ENCODE measurements at regions not wholly inside any gene's neighbourhood (a gene's known extent, or its start where the extent isn't known, plus 50 kb on each side); places are given as distances from the start of the nearest gene placed in this dataset.
"Not testable (repeated sequence)": the region's sequence is repeated elsewhere in the genome, so short reads cannot be mapped to it uniquely, and the experiment has no call there.

DNA sequence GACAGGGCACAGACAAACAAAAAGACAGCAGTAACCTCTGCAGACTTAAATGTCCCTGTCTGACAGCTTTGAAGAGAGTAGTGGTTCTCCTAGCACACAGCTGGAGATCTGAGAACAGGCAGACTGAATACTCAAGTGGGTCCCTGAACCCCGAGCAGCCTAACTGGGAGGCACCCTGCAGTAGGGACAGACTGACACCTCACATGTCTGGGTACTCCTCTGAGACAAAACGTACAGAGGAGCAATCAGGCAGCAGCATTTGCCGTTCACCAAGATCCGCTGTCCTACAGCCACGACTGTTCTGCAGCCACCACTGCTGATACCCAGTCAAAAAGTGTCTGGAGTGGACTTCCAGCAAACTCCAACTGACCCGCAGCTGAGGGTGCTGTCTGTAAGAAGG lies 110.5 kb downstream of the EMB start:
- not testable (repeated sequence) for TF ChIP-seq EZH2 (IDR thresholded peaks at IDR 0.05; ENCODE audit: insufficient read depth, poor library complexity, severe bottlenecking); EZH2phosphoT487 (IDR thresholded peaks at IDR 0.05; ENCODE audit: insufficient read depth, low read depth)

Data from GM23248 (cell line).